Limb (tissue), 2 donors: ENCODE measurements at regions not wholly inside any gene's neighbourhood (a gene's known extent, or its start where the extent isn't known, plus 50 kb on each side); places are given as distances from the start of the nearest gene placed in this dataset.
"Not testable (repeated sequence)": the region's sequence is repeated elsewhere in the genome, so short reads cannot be mapped to it uniquely, and the experiment has no call there.

Source experiments
- DNase-seq, 2 donors: peaks; one replicate each; pipeline ENCODE4 v3.0.0-alpha.2; 2016; ENCODE audit errors: extremely low spot score in 2 of 2

- no peak for DNase-seq
Measured at GRCh38 chr11:98277251-98277912, 743.4 kb upstream of the CNTN5 start.

- DNase-seq = no peak
Measured at GRCh38 chr11:98289617-98290263, 731.0 kb upstream of the CNTN5 start.

GRCh38 chr11:98296091-98296880 lies 724.5 kb upstream of the CNTN5 start:
- no peak for DNase-seq

GRCh38 chr11:98300719-98301118 lies 720.0 kb upstream of the CNTN5 start:
- DNase-seq = no peak

DNA sequence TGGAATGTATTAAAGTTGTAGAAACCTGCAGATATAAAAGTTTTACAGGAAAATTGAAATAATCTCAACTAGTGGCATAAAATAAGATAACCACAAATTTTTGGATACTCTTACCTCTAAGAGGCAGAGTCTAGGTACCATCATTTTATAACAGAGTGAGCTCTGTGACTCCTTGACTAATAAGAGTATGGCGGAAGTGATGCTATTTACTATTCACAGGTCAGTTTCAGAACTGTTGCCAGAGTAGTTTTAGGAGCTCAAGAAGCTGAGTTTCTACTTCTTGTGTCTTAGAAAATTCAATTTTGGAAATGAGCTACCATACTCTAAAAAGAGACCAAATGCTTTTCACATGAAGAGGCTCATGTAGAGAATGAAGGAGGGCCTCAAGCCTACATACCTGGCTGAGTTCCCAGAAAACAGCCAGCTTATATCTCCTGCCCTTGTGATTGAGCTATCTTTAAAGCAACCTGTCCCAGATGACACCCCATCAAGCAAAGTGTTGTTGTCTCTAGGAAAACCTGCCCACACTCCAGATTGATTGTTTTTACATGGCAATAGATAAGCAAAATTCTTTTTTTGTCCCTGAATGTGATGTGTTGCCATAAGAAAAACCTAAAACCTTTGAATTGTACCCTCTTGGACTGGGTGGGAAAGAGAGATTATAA lies 712.8 kb upstream of the CNTN5 start:
- DNase-seq = no peak

DNA sequence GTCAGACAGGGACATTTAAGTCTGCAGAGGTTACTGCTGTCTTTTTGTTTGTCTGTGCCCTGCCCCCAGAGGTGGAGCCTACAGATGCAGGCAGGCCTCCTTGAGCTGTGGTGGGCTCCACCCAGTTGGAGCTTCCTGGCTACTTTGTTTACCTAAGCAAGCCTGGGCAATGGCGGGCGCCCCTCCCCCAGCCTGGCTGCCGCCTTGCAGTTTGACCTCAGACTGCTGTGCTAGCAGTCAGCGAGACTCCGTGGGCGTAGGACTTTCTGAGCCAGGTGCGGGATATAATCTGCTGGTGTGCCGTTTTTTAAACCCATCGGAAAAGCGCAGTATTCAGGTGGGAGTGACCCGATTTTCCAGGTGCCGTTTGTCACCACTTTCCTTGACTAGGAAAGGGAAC lies 690.4 kb upstream of the CNTN5 start:
- DNase-seq = not testable (repeated sequence)

DNA sequence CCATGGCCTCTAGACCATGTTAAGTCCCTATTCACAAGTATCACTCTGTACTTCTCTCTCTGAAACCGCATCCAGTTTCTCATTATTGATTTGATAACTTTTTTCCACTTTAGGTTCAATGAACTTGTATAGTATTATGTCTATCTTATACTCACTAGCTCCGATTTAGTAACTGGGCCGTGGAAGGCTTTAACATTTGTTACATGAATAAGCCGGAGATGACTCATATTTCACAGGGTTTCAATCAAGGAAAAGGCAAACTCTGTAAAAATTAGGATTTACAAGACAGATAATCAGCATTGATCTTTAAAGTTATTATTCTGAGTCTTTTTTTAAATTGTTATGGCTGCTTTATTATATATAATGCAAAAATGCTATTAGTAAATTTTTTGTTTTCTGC lies 662.2 kb upstream of the CNTN5 start:
- DNase-seq = no peak

DNA sequence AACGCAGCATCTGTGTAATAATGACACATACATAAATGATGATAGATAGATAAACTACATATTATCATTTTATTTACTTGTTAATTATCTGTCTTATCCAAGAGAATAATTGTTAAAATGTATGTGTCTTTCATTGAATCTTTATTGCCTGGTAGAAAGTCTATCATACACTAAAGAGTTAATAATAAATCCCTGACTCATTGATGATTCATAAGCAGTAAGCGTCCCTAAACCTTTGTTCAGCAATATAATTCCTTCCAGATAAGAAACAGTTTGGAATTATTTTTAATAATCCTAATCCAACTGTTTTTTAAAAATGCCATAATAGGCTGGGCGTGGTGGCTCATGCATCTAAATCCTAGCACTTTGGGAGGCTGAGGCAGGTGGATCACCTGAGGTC lies 655.6 kb upstream of the CNTN5 start:
- no peak for DNase-seq

DNA sequence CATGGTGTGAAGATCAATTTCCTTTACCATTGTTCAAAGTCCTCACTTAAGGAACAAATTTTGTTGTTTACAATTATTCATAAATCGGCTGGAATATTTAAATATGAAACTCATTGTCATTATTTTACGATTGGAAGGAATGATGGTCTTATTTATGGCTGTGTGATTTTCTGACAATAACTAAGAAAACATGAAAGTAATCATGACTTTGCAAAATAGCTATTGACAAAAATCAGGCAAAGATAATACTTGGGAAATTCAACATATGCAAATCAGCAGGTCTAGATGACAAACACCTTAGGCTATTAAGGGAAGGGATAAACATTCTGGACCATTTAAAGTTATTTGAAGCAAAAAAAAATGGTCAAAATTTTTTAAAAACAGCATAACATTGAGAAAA lies 654.8 kb upstream of the CNTN5 start:
- DNase-seq = no peak

DNA sequence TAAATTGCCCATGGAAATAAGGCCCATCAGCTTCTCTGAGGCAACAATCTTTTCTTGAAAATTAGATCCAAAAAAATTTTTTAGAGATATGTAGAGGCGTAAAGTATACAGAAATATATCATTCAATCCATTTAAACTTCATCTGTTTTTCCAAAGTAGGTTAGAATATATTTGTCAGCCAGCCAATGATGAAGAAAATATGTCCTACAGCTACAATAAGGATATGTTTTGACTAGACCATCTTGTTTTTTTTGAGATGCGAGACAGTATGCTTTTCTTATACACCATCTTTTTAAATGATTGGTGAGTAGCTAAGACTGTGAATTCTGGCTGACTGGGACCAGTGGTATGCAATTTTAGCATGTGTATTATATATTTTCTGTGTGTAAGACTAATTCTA lies 630.4 kb upstream of the CNTN5 start:
- no peak for DNase-seq

DNA sequence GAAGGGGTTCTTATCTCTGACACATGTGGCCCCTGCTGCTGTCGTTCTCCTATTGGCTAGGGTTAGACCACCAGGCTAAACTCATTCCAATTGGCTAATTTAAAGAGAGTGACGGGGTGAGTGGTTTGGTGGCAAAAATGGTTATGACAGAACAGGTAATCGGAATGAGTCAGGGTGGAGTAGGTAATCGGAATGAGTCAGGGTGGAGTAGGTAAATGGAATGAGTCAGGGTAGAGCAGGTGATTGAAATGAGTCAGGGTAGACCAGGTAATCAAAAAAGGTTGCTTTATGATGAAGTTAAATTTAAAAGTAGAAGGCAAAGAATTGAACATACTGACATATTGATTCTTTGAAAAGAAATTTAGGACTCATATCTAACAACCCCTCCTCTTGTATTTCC lies 626.2 kb upstream of the CNTN5 start:
- DNase-seq = not testable (repeated sequence)

- no peak for DNase-seq
Measured at GRCh38 chr11:98398508-98398907, 622.2 kb upstream of the CNTN5 start.

DNA sequence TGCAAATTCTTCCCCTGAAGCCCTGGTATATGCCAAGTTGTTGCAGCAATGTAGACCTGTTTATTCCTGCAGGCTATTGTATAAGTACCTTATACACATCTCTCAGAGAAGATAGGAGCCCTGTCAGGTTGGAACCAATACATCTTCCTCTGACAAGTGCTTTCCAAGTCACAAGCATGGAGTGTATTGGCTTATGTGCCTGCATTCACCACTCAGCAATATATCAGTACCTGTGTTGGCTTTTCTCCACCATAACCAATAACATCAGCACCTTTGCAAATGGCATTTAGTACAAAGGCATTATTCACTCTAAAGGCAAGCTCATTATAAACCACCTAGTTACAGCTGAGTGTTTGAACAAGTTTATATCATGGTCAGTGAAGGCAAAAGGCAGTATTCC lies 611.7 kb upstream of the CNTN5 start:
- DNase-seq = no peak

DNA sequence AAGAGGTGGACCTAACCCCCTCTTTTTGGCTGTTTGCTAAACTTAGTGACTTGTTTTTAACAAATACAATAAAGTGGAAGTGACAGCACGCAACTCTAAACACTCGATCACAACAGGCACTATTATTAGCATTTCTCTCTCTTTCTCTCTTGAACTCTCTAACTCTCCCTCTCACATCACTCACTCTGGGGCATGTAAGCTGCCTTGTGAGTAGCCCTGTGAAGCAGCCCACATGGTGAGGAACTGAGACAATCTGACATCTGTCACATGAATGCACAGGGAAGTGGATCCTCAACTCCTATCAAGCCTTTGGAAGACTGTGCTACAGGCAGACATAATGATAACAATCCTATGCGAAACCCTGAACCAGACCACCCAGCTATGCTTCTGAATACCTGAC lies 609.0 kb upstream of the CNTN5 start:
- no peak for DNase-seq

DNA sequence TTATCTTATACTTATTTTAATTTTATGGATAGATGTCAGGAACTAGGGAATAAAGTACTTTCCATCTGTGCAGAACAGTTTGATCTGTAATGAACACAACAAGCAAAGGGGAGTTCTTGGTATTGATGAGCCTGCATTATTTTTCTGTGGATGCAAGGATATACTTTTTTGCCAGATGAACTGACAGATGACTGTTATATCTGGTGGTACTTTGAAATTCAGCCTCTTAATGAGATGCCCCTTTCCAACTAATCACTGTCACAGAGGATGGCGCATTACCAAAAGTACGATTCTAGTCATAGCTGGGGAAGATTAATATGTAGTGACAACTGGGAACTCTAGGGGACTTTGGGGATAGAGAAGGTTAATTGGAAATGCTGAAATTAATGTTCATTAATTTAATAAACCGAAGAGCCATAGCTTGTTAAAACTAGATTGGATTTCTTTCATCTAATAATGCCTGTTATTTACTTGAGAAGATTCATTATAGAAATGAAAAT lies 603.4 kb upstream of the CNTN5 start:
- DNase-seq = no peak

- DNase-seq = no peak
Measured at GRCh38 chr11:98423933-98424332, 596.8 kb upstream of the CNTN5 start.

DNA sequence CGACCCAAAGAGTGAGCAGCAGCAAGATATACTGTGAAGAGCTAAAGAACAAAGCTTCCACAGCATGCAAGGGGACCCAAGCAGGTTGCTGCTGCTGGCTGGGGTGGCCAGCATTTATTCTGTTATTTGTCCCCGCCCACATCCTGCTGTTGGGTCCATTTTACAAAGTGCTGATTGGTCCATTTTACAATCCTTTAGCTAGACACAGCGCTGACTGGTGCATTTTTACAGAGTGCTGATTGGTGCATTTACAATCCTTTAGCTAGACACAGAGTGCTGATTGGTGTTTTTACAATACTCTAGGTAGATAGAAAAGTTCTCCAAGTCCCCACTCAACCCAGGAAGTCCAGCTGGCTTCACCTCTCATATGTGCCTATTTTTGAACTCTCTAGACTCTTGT lies 596.0 kb upstream of the CNTN5 start:
- DNase-seq = not testable (repeated sequence)

DNA sequence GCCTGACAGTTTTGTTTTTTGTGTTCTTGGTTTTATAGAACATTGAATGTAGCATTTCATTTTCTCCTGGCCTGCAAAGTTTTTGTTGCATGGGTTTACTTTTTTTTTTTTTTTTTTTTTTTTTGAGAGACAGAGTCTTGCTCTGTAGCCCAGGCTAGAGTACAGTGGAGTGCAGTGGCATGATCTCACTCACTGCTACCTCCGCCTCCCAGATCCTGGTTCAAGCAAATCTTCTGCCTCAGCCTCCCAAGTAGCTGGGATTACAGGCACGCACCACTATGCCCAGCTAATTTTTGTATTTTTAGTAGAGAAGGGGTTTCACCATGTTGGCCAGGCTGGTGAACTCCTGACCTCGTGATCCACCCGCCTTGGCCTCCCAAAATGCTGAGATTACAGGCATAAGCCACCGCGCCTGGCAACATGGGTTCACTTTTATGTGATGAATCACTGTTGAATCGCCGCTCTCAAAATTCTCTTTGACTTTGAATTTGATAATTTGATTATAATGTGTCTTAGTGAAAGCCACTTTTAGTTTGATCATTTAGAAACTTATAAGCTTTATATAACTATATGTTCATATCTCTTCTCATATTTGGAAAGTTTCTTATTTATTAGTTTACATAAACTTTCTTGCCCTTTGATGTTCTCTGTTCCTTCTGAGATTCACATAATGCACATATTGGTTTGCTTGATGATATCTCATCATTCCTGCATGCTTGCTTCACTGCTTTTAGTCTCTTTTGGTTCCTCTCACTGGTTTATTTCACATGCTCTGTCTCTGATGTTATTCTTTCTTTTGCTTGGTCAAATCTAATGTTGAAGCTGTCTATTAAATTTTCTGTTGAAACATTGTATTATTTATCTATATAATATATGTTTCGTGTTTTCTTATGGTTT lies 589.0 kb upstream of the CNTN5 start:
- no peak for DNase-seq

- no peak for DNase-seq
Measured at GRCh38 chr11:98434296-98434695, 586.5 kb upstream of the CNTN5 start.

GRCh38 chr11:98453378-98453777 lies 567.4 kb upstream of the CNTN5 start:
- DNase-seq = no peak
